ENCODE measurements at regions not wholly inside any gene's neighbourhood (a gene's known extent, or its start where the extent isn't known, plus 50 kb on each side); places are given as distances from the start of the nearest gene placed in this dataset.

GRCh38 chr15:91609231-91609630 is 244.3 kb upstream of the SLCO3A1 start:
- no peak for TF ChIP-seq EZH2 (IDR thresholded peaks at IDR 0.05; ENCODE audit: low read length)
- TF ChIP-seq CTCF (optimal IDR thresholded peaks at IDR 0.05 in 1 of 3, IDR thresholded peaks at IDR 0.05 in 1 of 3, conservative IDR thresholded peaks at IDR 0.05 in 1 of 3; ENCODE audit: extremely low read depth in 1 of 3, insufficient read depth in 2 of 3, low read length in 3 of 3): no peak

Measured in keratinocyte (primary cell).